GM21723 (cell line): ENCODE measurements at regions not wholly inside any gene's neighbourhood (a gene's known extent, or its start where the extent isn't known, plus 50 kb on each side); places are given as distances from the start of the nearest gene placed in this dataset.
"Not testable (repeated sequence)": the region's sequence is repeated elsewhere in the genome, so short reads cannot be mapped to it uniquely, and the experiment has no call there.

Source experiments
- ATAC-seq: cut with Tn5 transposase; IDR thresholded peaks from one replicate; pipeline ENCODE4 v1.9.1; 2021; ENCODE audit warnings: mild to moderate bottlenecking, moderate library complexity; ENCODE audit not compliant: unreplicated experiment

DNA sequence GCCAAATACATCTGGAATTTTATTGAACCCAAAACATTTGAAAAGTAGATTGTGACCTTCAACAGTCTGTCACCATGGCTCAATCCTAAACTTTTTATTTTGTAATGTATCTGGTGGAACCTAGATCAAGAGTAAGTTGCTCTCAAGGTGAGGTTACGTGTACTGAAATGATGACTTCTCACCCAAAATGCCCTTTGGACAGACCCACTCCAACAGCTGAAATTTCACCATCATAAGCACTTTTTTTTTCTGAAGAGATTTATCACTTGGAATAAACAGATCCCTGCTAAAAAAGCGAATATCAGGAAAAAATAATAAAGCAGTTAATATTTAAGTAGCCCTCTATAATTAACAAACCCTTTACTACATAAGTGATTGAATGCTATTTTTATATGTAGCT, 155.0 kb upstream of the FBXL7 start:
- no peak for ATAC-seq

- no peak for ATAC-seq
These were observed 161.4 kb upstream of the FBXL7 start for GRCh38 chr5:15338546-15338945.

DNA sequence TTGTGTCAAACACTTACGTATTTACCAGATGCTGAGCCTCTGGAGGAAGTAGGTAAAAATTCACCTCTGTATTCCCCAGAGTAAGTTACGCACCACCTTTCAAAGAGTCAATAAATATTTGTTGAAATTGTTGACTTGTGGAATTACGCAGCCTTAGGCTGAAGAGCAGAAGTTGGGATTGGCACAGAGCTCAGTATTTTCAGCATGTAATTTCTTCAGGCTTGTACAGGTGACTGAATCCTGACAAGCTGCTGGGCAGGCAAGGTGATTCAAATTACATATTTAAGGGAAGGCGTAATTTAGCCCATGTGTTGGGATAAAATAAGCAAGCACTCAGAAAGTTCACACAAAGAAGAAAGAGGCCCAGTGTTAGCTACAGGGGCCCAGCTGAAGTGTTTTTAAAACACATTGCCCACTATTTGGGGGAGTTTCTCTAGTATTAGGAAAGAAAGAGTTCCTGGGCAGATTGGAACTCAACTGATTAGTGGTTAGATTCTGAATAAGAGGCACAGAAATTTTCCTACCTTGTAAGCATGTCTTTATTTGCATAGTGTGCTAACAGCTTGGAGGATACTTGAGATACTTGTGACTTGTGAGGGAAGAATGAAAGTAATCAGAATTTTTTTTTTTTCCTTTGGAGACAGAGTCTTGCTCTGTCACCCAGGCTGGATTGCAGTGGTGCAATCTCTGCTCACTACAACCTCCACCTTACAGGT, 165.3 kb upstream of the FBXL7 start:
- ATAC-seq, result no peak

DNA sequence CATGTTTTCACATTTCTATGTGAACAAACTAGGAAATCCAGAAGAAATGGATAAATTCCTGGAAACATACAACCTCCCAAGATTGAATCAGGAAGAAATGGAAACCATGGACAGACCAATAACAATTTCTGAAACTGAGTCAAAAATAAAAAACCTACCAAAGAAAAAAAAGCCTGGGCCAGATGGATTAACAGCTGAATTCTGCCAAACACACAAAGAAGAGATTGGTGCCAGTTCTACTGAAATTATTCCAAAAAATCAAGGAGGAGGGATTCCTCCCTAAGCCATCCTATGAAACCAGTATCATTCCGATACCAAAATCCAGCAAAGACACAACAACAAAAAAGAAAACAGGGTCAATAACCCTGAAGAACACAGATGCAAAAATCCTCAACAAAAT, 166.9 kb upstream of the FBXL7 start:
- no peak for ATAC-seq

DNA sequence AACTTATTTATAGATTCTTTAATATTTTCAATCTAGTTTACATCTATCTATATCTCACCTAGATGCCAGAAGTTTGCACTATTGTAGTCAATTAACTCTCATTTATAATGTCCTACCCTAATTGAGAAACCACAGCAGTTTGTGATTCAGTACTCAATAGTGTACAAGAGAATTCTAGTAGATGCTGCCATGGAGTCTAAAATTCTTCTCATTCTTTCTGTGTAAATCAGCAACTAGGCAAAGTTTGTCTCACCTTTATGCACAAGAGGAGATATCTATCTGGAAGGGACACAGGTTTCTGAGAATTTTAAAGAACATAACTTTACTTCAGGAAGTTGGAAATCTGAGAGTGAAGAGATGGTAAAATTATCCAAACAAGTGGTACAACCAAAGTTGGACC, 173.0 kb upstream of the FBXL7 start:
- ATAC-seq, result no peak

GRCh38 chr5:15326471-15326870, 173.5 kb upstream of the FBXL7 start:
- no peak for ATAC-seq

GRCh38 chr5:15322421-15322820, 177.6 kb upstream of the FBXL7 start:
- no peak for ATAC-seq

DNA sequence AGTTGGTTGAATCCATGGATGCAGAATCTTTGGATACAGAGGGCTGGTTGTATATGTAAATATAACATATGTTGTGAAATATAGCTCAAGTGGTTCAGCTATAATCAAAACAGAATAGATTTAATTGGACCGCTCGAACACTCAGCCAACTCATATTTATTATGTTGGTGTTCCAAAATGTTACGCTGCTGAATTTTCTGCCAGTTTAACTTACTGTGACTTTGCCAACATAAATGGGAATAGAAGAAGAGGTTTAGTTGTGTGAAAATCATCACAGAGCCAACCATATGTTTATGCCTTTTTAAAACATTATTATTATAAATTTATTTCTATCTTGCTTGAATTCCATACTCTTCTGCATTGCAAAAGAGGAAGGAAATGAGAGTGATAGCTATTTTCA, 178.2 kb upstream of the FBXL7 start:
- no peak for ATAC-seq

GRCh38 chr5:15320871-15321270, 179.1 kb upstream of the FBXL7 start:
- no peak for ATAC-seq

DNA sequence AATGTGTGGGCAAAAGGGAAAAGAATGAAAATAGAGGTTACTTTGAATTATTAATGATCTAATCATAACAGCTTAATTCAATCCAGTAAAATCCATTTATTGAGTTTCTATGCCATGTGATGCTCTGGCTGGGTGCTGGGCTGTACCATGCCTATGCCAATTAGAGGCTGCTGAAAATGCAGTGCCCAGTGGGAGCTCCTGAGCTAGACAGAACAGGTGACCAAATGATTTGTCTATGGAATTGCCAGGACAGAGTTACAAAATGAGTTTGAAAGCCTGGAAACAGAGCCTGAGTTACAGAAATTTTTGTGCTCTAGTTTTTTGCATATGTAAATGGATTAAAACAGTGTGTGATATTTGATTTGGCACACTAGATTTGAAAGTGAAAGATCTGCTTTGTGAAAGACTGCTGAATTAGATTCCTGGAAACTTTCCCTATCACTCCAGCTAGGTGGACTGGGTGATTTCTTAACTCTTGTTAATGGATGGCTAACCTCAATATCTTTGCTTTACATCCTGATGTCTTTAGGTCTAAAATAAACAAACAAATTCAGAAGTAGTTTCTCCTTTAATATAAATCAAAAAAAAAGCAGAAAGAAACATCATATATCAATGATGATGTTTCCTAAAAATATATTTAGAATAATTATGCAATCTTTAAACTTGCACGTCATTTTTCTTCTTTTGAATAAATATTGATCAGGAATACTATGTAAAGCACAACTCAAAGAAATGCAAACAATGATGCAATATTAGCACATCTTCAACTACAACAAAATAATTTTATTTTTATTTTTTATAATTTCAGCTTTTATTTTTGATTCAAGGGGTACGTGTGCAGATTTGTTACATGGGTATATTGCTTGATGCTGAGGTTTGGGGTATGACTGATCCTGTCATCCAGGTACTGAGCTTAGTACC, 194.8 kb upstream of the FBXL7 start:
- no peak for ATAC-seq

DNA sequence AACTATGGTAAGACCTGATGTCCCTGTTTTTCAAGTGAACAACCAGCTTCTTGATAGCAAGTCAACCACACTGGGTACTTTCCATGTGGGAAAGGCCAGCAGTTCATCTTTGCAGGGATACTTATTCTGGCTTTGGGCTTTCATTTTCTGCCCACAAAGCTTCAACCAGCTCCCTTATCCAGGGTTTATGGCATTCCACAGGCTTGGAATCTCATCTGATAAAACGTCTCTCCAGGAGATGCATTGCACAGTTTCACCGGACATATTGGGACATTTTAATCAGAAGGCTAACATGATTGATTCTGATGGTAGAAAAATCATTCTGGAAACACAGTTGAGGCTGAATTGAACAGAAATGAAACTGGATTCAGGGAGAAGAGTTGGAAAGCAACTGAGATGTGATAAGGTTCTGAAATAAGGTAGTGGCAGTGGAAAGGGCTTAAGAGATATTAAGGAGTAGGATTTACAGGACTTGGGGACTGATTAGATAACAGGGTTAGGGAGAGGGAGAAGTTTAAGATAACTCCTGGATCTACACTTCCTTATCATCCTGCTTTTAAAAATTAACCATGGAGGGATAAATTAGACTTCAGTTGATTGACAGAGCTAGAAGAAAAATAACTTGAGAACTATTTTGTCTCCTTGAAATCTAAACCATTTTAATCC, 195.8 kb upstream of the FBXL7 start:
- ATAC-seq, result no peak

DNA sequence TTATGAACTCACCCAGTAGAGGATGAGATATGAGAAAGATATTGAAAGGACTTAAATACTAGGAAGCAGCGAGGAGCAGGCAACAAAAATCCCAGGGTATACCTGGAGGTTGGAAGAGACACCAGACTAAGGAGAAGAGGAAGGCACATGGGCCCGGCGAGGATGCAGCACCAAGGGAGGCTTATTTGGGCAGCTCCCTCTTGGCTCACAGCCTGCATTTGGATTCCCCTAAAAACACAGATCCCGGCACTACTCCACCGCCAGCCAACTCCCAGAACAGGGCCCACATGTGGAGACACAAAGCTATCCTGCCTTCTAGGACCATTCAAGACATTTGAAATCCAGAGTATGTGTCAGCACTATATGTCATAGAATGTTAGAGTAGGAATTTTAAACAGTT, 199.8 kb upstream of the FBXL7 start:
- ATAC-seq, result no peak

- no peak for ATAC-seq
These were observed 209.0 kb upstream of the FBXL7 start for GRCh38 chr5:15290953-15291352.

DNA sequence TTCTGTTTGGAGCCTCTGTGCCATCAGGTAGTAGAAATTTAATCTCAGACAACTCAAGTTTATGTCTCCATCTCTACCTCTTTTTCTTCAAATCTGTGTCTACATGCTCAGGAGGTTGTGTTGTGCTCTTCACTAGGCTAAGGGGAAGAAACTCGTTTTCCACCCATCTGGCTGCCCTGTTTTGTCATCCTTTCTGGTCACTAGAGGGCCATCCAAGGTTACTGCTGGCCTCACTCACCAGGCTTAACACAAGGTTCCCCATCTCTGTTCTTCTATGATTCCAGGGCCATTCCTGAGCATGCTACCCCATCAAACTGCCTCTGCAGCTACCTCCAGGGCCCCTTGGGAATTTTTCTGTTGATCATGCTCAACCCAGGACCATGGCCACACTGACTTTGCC, 213.3 kb upstream of the FBXL7 start:
- no peak for ATAC-seq

DNA sequence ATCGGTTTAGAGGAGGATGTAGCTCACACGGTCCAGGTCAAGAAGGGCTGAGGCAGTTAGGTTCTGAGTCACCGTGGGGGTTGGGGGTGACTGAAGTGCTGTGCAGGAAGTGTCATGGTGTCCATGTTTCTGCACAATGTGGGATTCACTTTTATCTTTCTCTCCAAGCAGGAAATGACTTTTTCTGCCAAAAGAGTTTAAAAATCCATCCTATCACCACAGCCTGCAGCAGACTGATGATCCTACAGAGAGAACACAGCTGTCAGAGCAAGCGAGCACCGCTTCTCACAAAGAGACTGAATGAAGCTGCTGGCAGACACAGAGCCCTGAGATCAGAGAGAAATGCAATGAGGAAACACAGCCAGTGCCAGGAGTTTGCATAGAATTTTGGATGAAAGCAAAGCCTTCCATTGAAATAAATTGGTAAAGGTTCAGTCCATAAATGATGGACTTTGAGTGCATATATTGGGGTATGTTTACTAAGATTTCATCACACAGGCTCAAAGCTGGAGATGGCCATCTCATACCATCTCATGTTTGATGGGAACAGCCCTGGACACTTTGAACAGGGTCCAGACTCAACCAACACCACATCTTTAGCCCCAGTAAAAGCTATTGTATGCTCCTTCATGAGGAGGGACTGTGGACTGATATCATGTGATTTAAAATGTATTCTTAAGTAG, 213.9 kb upstream of the FBXL7 start:
- ATAC-seq, result no peak

- ATAC-seq, result no peak
These were observed 215.3 kb upstream of the FBXL7 start for GRCh38 chr5:15284706-15285105.

DNA sequence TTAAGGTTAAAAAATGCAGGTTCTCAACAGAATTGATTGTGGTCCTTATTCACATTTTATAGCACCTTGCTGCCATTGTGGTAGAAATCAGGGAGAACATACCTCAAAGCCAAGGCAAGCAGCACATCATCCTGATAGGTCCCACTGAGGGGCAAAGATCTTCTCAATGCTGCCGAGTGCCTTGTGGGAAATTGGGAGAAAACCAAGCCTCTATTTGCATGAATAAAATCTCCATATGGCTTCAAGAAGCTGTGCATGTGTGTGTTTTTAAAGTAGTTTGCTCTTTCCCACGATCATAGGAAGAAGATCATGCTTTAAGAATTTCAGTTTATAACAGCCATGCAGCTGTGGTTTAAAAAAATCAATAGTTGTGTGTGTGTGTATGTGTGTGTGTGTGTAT, 216.9 kb upstream of the FBXL7 start:
- no peak for ATAC-seq

- ATAC-seq, result no peak
These were observed 217.4 kb upstream of the FBXL7 start for GRCh38 chr5:15282611-15283010.

- ATAC-seq, result not testable (repeated sequence)
These were observed 228.4 kb upstream of the FBXL7 start for GRCh38 chr5:15271596-15271995.

DNA sequence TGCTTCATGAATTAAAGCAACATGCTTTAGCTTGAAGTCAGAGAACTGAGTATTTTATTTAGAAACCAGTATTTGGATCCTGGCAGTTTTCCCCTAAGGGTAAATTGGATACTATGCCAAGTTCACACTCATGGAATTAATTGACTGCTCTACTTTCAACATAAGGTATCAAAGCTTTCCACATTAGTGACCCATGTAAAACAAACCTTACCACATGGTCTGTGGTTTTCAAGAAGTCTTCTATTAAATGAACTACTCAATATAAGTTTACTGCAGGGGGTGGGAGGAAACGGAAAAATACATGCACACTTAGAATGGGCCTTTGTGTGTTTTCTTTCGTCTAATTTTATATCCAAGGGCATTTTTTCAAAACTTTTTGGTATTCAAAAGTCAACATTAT, 232.0 kb upstream of the FBXL7 start:
- no peak for ATAC-seq

- ATAC-seq, result no peak
These were observed 233.1 kb upstream of the FBXL7 start for GRCh38 chr5:15266841-15267240.
